GF-D8 (cell line): ENCODE measurements at regions not wholly inside any gene's neighbourhood (a gene's known extent, or its start where the extent isn't known, plus 50 kb on each side); places are given as distances from the start of the nearest gene placed in this dataset.

Experiments
- DNase-seq: peaks from one replicate; lab custom pipeline; 2025; lab: John Stamatoyannopoulos, UW

GRCh38 chr10:64080071-64080470, 558.9 kb downstream of the REEP3 start:
- DNase-seq: no peak

- no peak for DNase-seq
Observed at GRCh38 chr10:64081947-64082482, 560.8 kb downstream of the REEP3 start.

GRCh38 chr10:64086083-64086767, 565.0 kb downstream of the REEP3 start:
- no peak for DNase-seq

- DNase-seq: no peak
Observed at GRCh38 chr10:64089648-64090047, 568.4 kb downstream of the REEP3 start.

GRCh38 chr10:64090865-64091264, 569.7 kb downstream of the REEP3 start:
- DNase-seq: no peak

GRCh38 chr10:64091897-64092296, 570.7 kb downstream of the REEP3 start:
- DNase-seq: no peak

GRCh38 chr10:64093304-64093703, 572.1 kb downstream of the REEP3 start:
- DNase-seq: no peak

GRCh38 chr10:64093946-64094535, 572.8 kb downstream of the REEP3 start:
- DNase-seq: no peak

- no peak for DNase-seq
Observed at GRCh38 chr10:64096941-64097340, 575.7 kb downstream of the REEP3 start.

- DNase-seq: no peak
Observed at GRCh38 chr10:64097391-64098122, 576.4 kb downstream of the REEP3 start.

GRCh38 chr10:64098994-64099393, 577.8 kb downstream of the REEP3 start:
- no peak for DNase-seq

GRCh38 chr10:64101606-64102263, 580.5 kb downstream of the REEP3 start:
- DNase-seq: no peak

GRCh38 chr10:64102264-64102633, 581.0 kb downstream of the REEP3 start:
- DNase-seq: no peak

- no peak for DNase-seq
Observed at GRCh38 chr10:64102916-64103315, 581.7 kb downstream of the REEP3 start.

- no peak for DNase-seq
Observed at GRCh38 chr10:64103750-64104470, 582.7 kb downstream of the REEP3 start.

- DNase-seq: no peak
Observed at GRCh38 chr10:64109926-64110495, 588.8 kb downstream of the REEP3 start.

GRCh38 chr10:64112701-64113355, 591.6 kb downstream of the REEP3 start:
- DNase-seq: no peak

GRCh38 chr10:64113375-64113774, 592.2 kb downstream of the REEP3 start:
- DNase-seq: no peak

- DNase-seq: no peak
Observed at GRCh38 chr10:64113792-64114191, 592.6 kb downstream of the REEP3 start.

GRCh38 chr10:64115471-64115870, 594.3 kb downstream of the REEP3 start:
- DNase-seq: no peak
